HCT116 (cell line): ENCODE measurements at regions not wholly inside any gene's neighbourhood (a gene's known extent, or its start where the extent isn't known, plus 50 kb on each side); places are given as distances from the start of the nearest gene placed in this dataset.

Experiments used
- ATAC-seq: fragments of 200-7000 bp; cut with Tn5 transposase; 2 replicates; pipeline ENCODE4 v1.9.1; 2020; ENCODE audit warnings: mild to moderate bottlenecking, moderate library complexity
- BruUV-seq: library from RNA; stranded (reverse); fragments of 400-500 nt; replicated peaks from 2 replicates; lab custom pipeline; 2021; lab: Mats Ljungman, UMichigan
- CTCF ChIA-PET: fragments of 300-600 bp; sonication (Branson Sonifier 250); formaldehyde crosslinking; loops from one replicate; lab custom pipeline; 2021; ENCODE audit warnings: antibody characterized with exemption; lab: Charles Lee
- POLR2A ChIA-PET: fragments of 300-600, 350-600 bp; sonication (Branson Sonifier 250); formaldehyde crosslinking; loops from one replicate; lab custom pipeline; 2021; ENCODE audit warnings: antibody characterized with exemption; lab: Charles Lee
- RAD21 ChIA-PET, 2 experiments: fragments of 300-600 bp; sonication (Branson Sonifier 250); formaldehyde crosslinking; loops; one replicate each; lab custom pipeline; 2023; ENCODE audit warnings: low total read pairs in 2 of 2; ENCODE audit not compliant: uncharacterized antibody in 2 of 2, unreplicated experiment in 2 of 2, low non-redundant PET in 1 of 2; lab: Charles Lee
- DNase-seq: peaks from one replicate; pipeline ENCODE4 v3.0.0-alpha.2; 2010; ENCODE audit warnings: low read depth, low spot score
- H2AFZ ChIP-seq: fragments of 200-600 bp; shearing (Covaris generic), sonication (generic); 2 replicates; pipeline ENCODE4 v1.6.1; 2017; ENCODE audit warnings: low read depth, mixed run types, mixed read lengths, antibody characterized with exemption, low read length; ENCODE audit not compliant: poor library complexity, severe bottlenecking
- H3K27ac ChIP-seq: 2 replicates; pipeline ENCODE4 v1.5.1; 2012; ENCODE audit warnings: low read depth, low read length
- H3K27me3 ChIP-seq: fragments of 200-600 bp; sonication (generic); 2 replicates; pipeline ENCODE4 v1.6.1; 2016; ENCODE audit warnings: mixed run types, low read length, mixed read lengths; ENCODE audit not compliant: insufficient read depth
- H3K36me3 ChIP-seq, 2 experiments: fragments of 200-500 bp in 1 of 2; fragments of 200-600 bp in 1 of 2; sonication (Bioruptor generic) in 1 of 2; sonication (generic) in 1 of 2; 2 replicates each; pipeline versions ENCODE4 v1.5.1 to v1.6.1; 2014 to 2016; ENCODE audit warnings: low read length in 2 of 2, inconsistent platforms in 1 of 2, mixed read lengths in 1 of 2, mixed run types in 1 of 2; ENCODE audit not compliant: insufficient read depth in 2 of 2, control insufficient read depth in 1 of 2
- H3K4me1 ChIP-seq, 2 experiments: fragments of 200-600 bp in 1 of 2; sonication (generic) in 1 of 2; 2 replicates each; pipeline versions ENCODE4 v1.5.1 to v1.6.1; 2012 to 2017; ENCODE audit warnings: low read length in 2 of 2, inconsistent platforms in 1 of 2, mild to moderate bottlenecking in 1 of 2, mixed read lengths in 1 of 2, mixed run types in 1 of 2, moderate library complexity in 1 of 2; ENCODE audit not compliant: insufficient read depth in 2 of 2, control insufficient read depth in 1 of 2
- H3K4me2 ChIP-seq: fragments of 200-600 bp; sonication (generic); 2 replicates; pipeline ENCODE4 v1.6.1; 2017; ENCODE audit warnings: mixed run types, low read length, mixed read lengths
- H3K4me3 ChIP-seq, 2 experiments: fragments of 200-600 bp in 1 of 2; sonication (generic) in 1 of 2; replicated peaks in 1 of 2; 2 replicates each; pipeline ENCODE4 v1.5.1; 2011 to 2016; ENCODE audit warnings: low read length in 2 of 2, control low read depth in 1 of 2, low read depth in 1 of 2, mild to moderate bottlenecking in 1 of 2, mixed read lengths in 1 of 2, mixed run types in 1 of 2
- H3K79me2 ChIP-seq: fragments of 200-600 bp; sonication (generic); 2 replicates; pipeline ENCODE4 v1.6.1; 2017; ENCODE audit warnings: mild to moderate bottlenecking, mixed run types, low read length, moderate library complexity, mixed read lengths; ENCODE audit not compliant: insufficient read depth
- H3K9ac ChIP-seq: fragments of 200-600 bp; sonication (generic); 2 replicates; pipeline ENCODE4 v1.6.1; 2016; ENCODE audit warnings: low read length, mixed read lengths
- H3K9me2 ChIP-seq: fragments of 200-600 bp; sonication (generic), shearing (Covaris generic); 2 replicates; pipeline ENCODE4 v1.6.1; 2017; ENCODE audit warnings: mixed run types, mild to moderate bottlenecking, moderate library complexity; ENCODE audit not compliant: insufficient read depth
- H3K9me3 ChIP-seq, 2 experiments: fragments of 200-500 bp in 1 of 2; fragments of 200-600 bp in 1 of 2; sonication (Bioruptor generic) in 1 of 2; sonication (generic) in 1 of 2; 2 replicates each; pipeline ENCODE4 v1.6.1; 2014 to 2017; ENCODE audit warnings: low read length in 2 of 2, mixed read lengths in 2 of 2, inconsistent platforms in 1 of 2, low read depth in 1 of 2, mild to moderate bottlenecking in 1 of 2, mixed run types in 1 of 2, moderate library complexity in 1 of 2; ENCODE audit not compliant: control insufficient read depth in 1 of 2, insufficient read depth in 1 of 2
- H4K20me1 ChIP-seq: fragments of 200-600 bp; sonication (generic), shearing (Covaris generic); 2 replicates; pipeline ENCODE4 v1.6.1; 2017; ENCODE audit warnings: mixed run types, mild to moderate bottlenecking, moderate library complexity; ENCODE audit not compliant: insufficient read depth
- ATF3 ChIP-seq: IDR thresholded peaks from 2 replicates; pipeline ENCODE4 v1.6.1; 2012
- CTCF ChIP-seq, 3 experiments: fragments of 200-600 bp in 1 of 3; sonication (generic) in 1 of 3; IDR thresholded peaks in 2 of 3; conservative IDR thresholded peaks in 1 of 3; 2 replicates each; pipeline ENCODE4 v1.5.1; 2012 to 2017; ENCODE audit warnings: low read depth in 2 of 3, low read length in 2 of 3, antibody characterized with exemption in 1 of 3, borderline replicate concordance in 1 of 3, control low read depth in 1 of 3, mild to moderate bottlenecking in 1 of 3, mixed read lengths in 1 of 3, mixed run types in 1 of 3, moderate library complexity in 1 of 3; ENCODE audit not compliant: insufficient read depth in 1 of 3
- EGR1 ChIP-seq: IDR thresholded peaks from 2 replicates; pipeline ENCODE4 v1.6.1; 2012; ENCODE audit warnings: low read depth
- MAX ChIP-seq: IDR thresholded peaks from 2 replicates; pipeline ENCODE4 v1.6.1; 2012
- POLR2A ChIP-seq: IDR thresholded peaks from 2 replicates; pipeline ENCODE4 v1.7.0; 2011; ENCODE audit warnings: borderline replicate concordance; ENCODE audit not compliant: insufficient read depth, insufficient read length; ENCODE audit errors: extremely low read depth
- RAD21 ChIP-seq: IDR thresholded peaks from 2 replicates; pipeline ENCODE4 v1.6.1; 2012; ENCODE audit warnings: low read depth, mild to moderate bottlenecking
- REST ChIP-seq: IDR thresholded peaks from 2 replicates; pipeline ENCODE4 v1.6.1; 2012; ENCODE audit warnings: low read depth
- SRF ChIP-seq: IDR thresholded peaks from 2 replicates; pipeline ENCODE4 v1.6.1; 2012; ENCODE audit warnings: low read depth
- TCF7L2 ChIP-seq: IDR thresholded peaks from 2 replicates; pipeline ENCODE4 v1.7.0; 2011; ENCODE audit warnings: borderline replicate concordance, inconsistent platforms; ENCODE audit not compliant: insufficient read depth, insufficient read length; ENCODE audit errors: extremely low read depth
- ZNF274 ChIP-seq: fragments of 200-500 bp; sonication (Bioruptor generic); IDR thresholded peaks from 2 replicates; pipeline ENCODE4 v1.6.1; 2014; ENCODE audit warnings: mild to moderate bottlenecking, low read depth, low read length, inconsistent platforms
- intact Hi-C: fragments of 100-400 bp; cut with micrococcal nuclease; formaldehyde crosslinking; loops from 2 replicates; pipeline ENCODE4 v1.10.0; 2022

GRCh38 chr6:150751296-150751695 lies 114.2 kb upstream of the MTHFD1L start:
- no peaks in the 10 kb centered on the region for H4K20me1 ChIP-seq
- H3K9ac ChIP-seq, result no peak overlapping the region
- no peaks in the 10 kb centered on the region for H3K9me3 ChIP-seq
- intact Hi-C loops, result no loop called here
- no peaks in the 10 kb centered on the region for H3K9me2 ChIP-seq
- no TSS peak for BruUV-seq
- CTCF ChIA-PET, result interaction anchor here (0.6 kb wide), 1 partner anchor 10 kb away, joined by 3 read pairs; no protein-coding TSS in a partner anchor
- DNase-seq (no peak), ATAC-seq (no peak)
- no peak overlapping the region for H3K27ac ChIP-seq
- no peaks in the 10 kb centered on the region for H3K36me3 ChIP-seq
- H3K79me2 ChIP-seq, result no peaks in the 10 kb centered on the region
- no peak overlapping the region for H3K4me3 ChIP-seq
- TF ChIP-seq EGR1, result no peak
- no peak for TF ChIP-seq POLR2A
- TF ChIP-seq RAD21, result no peak
- TF ChIP-seq TCF7L2, result no peak
- TF ChIP-seq CTCF (IDR thresholded peaks at IDR 0.05 in 2 of 3, conservative IDR thresholded peaks at IDR 0.05 in 1 of 3; ENCODE audit: borderline replicate concordance in 1 of 3, insufficient read depth in 1 of 3, low read depth in 2 of 3, low read length in 2 of 3), result no peak
- no peak for TF ChIP-seq ATF3
- TF ChIP-seq ZNF274, result no peak
- TF ChIP-seq SRF, result no peak
- TF ChIP-seq REST, result no peak
- TF ChIP-seq MAX, result no peak
- H3K27me3 ChIP-seq, result no peaks in the 10 kb centered on the region
- RAD21 ChIA-PET, result no interaction called here
- no peak overlapping the region for H3K4me2 ChIP-seq
- no peak overlapping the region for H2AFZ ChIP-seq
- POLR2A ChIA-PET, result no interaction called here
- H3K4me1 ChIP-seq, result no peaks in the 10 kb centered on the region; a peak in 2 of 4 replicates
